ENCODE measurements at regions not wholly inside any gene's neighbourhood (a gene's known extent, or its start where the extent isn't known, plus 50 kb on each side); places are given as distances from the start of the nearest gene placed in this dataset.

DNA sequence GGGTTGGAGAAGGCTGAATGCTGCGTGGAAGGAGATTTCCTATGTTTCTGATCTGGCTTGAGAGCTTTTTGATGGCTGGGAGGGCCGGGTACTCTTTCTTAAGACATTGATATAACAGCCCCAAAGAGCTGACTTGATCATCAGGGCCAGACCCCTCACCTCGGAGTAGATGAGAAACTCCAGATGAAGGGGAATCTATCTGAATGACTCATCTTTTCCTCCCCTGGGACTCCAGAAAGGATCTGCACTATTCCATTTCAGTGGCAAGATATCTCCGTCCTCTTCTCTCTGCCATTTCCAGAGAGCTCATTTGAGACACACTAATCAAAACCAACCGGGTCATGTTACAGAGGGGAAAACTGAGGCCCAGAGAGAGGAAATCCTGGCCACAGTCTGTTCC, 92.9 kb upstream of the MSX1 start:
- TF ChIP-seq, protein P1, sequence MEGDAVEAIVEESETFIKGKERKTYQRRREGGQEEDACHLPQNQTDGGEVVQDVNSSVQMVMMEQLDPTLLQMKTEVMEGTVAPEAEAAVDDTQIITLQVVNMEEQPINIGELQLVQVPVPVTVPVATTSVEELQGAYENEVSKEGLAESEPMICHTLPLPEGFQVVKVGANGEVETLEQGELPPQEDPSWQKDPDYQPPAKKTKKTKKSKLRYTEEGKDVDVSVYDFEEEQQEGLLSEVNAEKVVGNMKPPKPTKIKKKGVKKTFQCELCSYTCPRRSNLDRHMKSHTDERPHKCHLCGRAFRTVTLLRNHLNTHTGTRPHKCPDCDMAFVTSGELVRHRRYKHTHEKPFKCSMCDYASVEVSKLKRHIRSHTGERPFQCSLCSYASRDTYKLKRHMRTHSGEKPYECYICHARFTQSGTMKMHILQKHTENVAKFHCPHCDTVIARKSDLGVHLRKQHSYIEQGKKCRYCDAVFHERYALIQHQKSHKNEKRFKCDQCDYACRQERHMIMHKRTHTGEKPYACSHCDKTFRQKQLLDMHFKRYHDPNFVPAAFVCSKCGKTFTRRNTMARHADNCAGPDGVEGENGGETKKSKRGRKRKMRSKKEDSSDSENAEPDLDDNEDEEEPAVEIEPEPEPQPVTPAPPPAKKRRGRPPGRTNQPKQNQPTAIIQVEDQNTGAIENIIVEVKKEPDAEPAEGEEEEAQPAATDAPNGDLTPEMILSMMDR (conservative IDR thresholded peaks at IDR 0.05; ENCODE audit: control insufficient read depth, insufficient read depth, low read depth, low read length), result no peak
- DNase-seq (ENCODE audit: low read depth), result peak; percentile 25
- H3K4me3 ChIP-seq (ENCODE audit: control insufficient read depth, low read depth, low read length), result no peak overlapping the region

DNA sequence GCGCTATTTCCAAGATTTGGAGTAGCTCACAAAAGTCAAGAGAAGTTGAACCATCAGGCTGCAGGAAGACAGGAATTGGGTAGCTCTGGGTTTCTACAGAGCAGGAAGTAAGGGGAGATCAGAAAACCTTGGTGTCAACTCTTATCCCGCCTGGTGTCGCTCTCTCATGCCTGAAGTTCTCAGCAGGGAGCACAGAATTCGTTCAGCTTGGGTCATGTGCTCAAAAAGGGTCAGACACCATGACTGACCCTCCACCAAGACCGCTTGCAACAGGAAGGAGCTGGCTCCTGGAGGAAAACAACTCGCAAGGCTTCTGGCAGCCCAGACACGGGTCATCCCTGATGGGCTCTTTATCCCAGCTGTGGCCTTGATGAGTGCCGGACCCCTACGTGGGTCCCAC, 93.7 kb upstream of the MSX1 start:
- H3K4me3 ChIP-seq (ENCODE audit: control insufficient read depth, low read depth, low read length), result no peak overlapping the region
- TF ChIP-seq, protein P1 (conservative IDR thresholded peaks at IDR 0.05; ENCODE audit: control insufficient read depth, insufficient read depth, low read depth, low read length), result no peak
- no peak for DNase-seq (ENCODE audit: low read depth)

DNA sequence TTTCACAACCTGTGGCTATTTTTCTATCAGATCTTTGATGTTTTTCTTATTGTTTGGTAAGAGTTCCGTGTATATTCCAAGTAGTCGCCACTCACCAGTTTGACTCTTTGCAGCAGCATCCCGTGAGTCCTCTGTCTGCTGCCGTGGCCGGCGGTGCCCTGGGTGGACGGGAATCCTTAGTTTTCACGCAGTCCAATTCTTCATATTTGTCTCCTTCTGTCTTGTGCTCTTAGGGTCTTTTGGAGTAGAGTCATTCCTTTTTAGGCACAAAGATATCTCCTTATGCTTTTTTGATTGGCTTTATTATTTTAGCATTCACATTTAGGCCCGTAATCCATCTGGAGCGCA, 94.9 kb upstream of the MSX1 start:
- TF ChIP-seq, protein P1 (conservative IDR thresholded peaks at IDR 0.05; ENCODE audit: control insufficient read depth, insufficient read depth, low read depth, low read length), result no peak
- no peak for DNase-seq (ENCODE audit: low read depth)
- H3K4me3 ChIP-seq (ENCODE audit: control insufficient read depth, low read depth, low read length), result no peak overlapping the region

DNA sequence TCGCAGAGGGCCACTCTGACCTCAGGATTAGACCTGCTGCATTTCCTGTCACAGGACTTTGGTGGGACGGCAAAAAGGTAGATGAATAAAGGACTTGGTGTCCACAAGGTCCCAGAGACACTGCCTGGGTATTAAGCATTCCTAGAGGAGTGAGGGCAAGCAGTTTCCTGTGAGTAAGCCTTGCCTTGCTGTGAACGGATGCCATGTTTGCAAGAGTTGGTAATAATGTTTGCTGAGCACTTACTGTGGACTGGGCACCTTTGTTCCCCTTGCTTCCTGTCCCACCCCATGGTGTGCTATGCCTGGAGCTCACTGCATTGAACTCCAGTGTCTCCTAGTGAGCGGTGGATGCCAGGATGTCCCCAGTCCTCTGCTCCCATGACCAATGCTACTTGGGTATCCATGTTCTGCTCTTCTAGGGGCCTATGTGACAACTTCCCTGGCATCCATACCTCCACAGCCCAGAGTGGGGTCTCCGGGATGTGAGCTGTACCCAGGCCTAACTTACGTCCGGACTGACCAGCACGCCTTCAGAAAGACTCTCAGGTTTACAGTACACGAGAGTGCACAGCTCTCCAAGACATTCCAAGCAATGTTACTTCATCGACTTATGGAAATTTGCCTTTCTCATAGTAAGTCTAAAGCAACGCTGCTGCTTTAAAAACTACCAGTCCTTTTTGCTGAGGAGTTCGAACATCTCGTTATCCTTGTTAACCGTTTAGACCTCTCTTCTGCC, 95.5 kb upstream of the MSX1 start:
- H3K4me3 ChIP-seq (ENCODE audit: control insufficient read depth, low read depth, low read length), result no peak overlapping the region
- peak; percentile 6 for DNase-seq (ENCODE audit: low read depth)
- TF ChIP-seq, protein P1 (conservative IDR thresholded peaks at IDR 0.05; ENCODE audit: control insufficient read depth, insufficient read depth, low read depth, low read length), result no peak

DNA sequence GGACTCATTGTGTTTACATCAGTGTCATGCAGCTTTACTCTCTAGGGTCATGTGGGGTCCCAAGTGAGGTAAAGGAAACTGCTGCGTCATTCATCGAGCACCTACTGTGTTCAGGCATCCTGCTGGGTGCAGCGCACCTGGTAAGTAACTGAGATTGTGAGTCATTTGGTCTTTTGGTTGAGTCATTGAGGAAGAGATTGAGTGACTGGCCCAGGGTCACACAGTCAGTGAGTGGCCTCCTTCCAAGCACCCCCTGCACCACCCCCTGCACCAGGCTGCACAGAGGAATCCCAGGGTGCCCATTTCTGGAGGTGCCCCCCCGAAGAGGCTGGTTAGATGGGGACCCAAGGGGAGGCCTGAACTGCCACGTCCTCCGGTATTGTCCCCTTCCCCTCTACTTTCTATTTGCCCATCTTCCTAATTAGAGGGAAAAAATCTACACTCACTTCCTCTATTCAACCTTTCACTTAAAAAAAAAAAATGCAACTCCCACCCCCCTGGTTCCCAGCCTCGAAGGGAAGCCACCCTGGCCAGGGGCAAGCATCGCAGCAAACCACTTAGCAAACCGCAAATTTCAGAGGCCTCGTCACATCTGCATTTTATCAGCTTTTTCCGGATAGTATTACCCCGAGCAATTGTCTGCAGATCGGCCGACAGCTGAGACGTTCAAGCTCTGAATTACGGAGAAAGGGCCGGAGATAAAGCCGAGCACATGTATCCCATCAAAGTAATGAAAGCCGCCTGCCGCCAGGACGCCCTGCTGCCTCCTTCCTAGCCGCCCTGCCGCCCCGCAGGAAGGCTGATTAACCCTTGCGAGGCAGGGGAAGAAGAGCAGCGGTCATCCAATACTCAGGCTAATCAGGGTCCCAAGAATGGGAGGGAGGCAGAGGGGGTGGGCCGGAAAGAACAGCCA, 96.3 kb upstream of the MSX1 start:
- peak; percentile 60 for DNase-seq (ENCODE audit: low read depth)
- H3K4me3 ChIP-seq (ENCODE audit: control insufficient read depth, low read depth, low read length), result no peak overlapping the region
- TF ChIP-seq, protein P1 (conservative IDR thresholded peaks at IDR 0.05; ENCODE audit: control insufficient read depth, insufficient read depth, low read depth, low read length), result no peak

DNA sequence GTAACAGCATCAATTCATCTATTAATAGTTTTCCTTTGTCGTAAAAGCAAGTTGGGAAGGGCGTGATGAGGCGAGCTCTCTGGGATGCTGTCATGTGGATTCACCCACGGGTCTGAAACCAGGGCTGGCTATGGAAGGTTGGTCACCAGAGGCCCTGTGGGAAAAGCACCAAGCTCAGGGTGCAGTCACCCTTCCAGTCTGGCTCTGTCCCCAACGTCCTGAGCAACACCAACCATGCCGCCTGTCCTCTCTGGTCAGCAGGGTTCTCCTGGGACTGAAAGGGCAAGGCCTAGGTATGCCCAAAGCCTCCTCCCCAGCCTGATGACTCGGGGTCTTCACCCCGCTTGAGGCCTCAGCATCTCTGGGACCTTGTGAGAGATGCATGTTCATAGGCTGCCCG, 97.2 kb upstream of the MSX1 start:
- TF ChIP-seq, protein P1 (conservative IDR thresholded peaks at IDR 0.05; ENCODE audit: control insufficient read depth, insufficient read depth, low read depth, low read length), result no peak

More for the DNA sequence above, 97.2 kb upstream of the MSX1 start:
- DNase-seq (ENCODE audit: low read depth), result no peak
- no peak overlapping the region for H3K4me3 ChIP-seq (ENCODE audit: control insufficient read depth, low read depth, low read length)

Measured in fibroblast of mammary gland (primary cell).